ENCODE measurements at regions not wholly inside any gene's neighbourhood (a gene's known extent, or its start where the extent isn't known, plus 50 kb on each side); places are given as distances from the start of the nearest gene placed in this dataset.

DNA sequence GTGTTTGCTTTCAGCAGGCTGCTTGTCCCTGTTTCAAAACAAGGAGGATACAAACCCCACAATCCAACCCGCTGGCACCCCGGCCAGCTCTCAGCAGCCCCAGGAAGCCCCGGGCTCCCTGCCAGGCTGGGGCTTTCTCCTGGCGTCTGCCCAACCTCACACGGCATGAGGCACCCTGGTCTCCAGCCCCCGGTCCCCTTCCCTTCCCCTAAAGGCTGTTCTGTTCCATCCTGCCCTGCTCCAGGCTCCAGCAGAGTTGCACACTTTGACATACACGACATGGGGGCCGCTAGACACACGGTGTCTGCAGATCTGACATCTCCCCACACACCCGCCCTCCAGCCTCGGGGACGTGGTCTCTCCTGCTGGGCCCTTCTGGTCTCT, 107.7 kb upstream of the ADRA2C start:
- no peak for TF ChIP-seq ZFX (IDR thresholded peaks at IDR 0.05)
- TF ChIP-seq, protein P1, sequence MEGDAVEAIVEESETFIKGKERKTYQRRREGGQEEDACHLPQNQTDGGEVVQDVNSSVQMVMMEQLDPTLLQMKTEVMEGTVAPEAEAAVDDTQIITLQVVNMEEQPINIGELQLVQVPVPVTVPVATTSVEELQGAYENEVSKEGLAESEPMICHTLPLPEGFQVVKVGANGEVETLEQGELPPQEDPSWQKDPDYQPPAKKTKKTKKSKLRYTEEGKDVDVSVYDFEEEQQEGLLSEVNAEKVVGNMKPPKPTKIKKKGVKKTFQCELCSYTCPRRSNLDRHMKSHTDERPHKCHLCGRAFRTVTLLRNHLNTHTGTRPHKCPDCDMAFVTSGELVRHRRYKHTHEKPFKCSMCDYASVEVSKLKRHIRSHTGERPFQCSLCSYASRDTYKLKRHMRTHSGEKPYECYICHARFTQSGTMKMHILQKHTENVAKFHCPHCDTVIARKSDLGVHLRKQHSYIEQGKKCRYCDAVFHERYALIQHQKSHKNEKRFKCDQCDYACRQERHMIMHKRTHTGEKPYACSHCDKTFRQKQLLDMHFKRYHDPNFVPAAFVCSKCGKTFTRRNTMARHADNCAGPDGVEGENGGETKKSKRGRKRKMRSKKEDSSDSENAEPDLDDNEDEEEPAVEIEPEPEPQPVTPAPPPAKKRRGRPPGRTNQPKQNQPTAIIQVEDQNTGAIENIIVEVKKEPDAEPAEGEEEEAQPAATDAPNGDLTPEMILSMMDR (conservative IDR thresholded peaks at IDR 0.05): no peak
- no peak overlapping the region for H3K27ac ChIP-seq

GRCh38 chr4:3657902-3658529, 108.2 kb upstream of the ADRA2C start:
- no peak overlapping the region for H3K27ac ChIP-seq
- no peak for TF ChIP-seq ZFX (IDR thresholded peaks at IDR 0.05)
- TF ChIP-seq, protein P1 (conservative IDR thresholded peaks at IDR 0.05): no peak

GRCh38 chr4:3656416-3657356, 109.5 kb upstream of the ADRA2C start:
- H3K27ac ChIP-seq: no peak overlapping the region
- TF ChIP-seq, protein P1 (conservative IDR thresholded peaks at IDR 0.05): no peak
- no peak for TF ChIP-seq ZFX (IDR thresholded peaks at IDR 0.05)

- TF ChIP-seq, protein P1 (conservative IDR thresholded peaks at IDR 0.05): no peak
- no peak for TF ChIP-seq ZFX (IDR thresholded peaks at IDR 0.05)
- no peak overlapping the region for H3K27ac ChIP-seq
These were observed 110.2 kb upstream of the ADRA2C start for GRCh38 chr4:3655963-3656362.

GRCh38 chr4:3655485-3655884, 110.7 kb upstream of the ADRA2C start:
- no peak overlapping the region for H3K27ac ChIP-seq
- no peak for TF ChIP-seq ZFX (IDR thresholded peaks at IDR 0.05)
- TF ChIP-seq, protein P1 (conservative IDR thresholded peaks at IDR 0.05): no peak

DNA sequence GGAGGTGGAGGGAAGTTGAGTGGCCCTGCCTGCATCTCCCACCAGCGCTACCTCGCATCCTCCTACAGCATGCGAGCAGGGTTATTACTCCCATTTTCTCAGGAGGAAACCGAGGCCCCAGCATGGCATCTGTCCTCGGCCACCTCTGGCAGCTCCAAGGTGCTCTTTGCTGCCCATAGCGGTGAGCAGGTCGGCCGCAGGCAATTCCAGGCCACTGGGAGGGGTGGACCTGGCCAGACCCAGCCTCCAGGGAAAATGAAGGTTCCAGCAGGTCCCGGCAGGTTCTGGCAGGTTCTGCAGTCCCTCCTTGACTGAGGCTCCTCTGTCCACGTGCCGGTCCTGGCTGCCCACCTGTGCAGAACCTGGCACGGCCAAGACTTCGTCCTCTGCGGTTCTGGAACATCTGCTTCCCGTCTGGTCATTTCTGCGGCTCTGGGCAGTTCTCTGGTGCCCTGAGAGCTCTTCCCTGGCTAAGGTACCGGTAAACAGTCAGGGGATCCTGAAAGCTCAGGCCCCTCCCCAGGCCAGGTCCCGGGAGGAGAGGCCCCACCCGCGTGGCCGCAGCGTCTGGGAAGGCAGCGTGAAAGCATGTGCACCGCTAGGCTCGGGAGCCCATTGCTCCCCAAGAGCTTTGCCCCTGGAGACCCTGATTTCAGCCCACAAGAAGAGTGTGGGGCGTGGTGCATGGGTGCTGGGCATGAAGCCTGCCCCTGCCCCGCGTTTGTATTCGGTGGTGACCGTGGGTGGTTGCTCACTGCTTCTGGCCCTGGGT, 112.0 kb upstream of the ADRA2C start:
- TF ChIP-seq, protein P1 (conservative IDR thresholded peaks at IDR 0.05): no peak
- TF ChIP-seq ZFX (IDR thresholded peaks at IDR 0.05): no peak
- H3K27ac ChIP-seq: no peak overlapping the region

All from C4-2B (cell line).